HCT116 (cell line): ENCODE measurements at regions not wholly inside any gene's neighbourhood (a gene's known extent, or its start where the extent isn't known, plus 50 kb on each side); places are given as distances from the start of the nearest gene placed in this dataset.

Source experiments
- ATAC-seq: fragments of 200-7000 bp; cut with Tn5 transposase; 2 replicates; pipeline ENCODE4 v1.9.1; 2020; ENCODE audit warnings: mild to moderate bottlenecking, moderate library complexity
- BruUV-seq: library from RNA; stranded (reverse); fragments of 400-500 nt; replicated peaks from 2 replicates; lab custom pipeline; 2021; lab: Mats Ljungman, UMichigan
- CTCF ChIA-PET: fragments of 300-600 bp; sonication (Branson Sonifier 250); formaldehyde crosslinking; loops from one replicate; lab custom pipeline; 2021; ENCODE audit warnings: antibody characterized with exemption; lab: Charles Lee
- POLR2A ChIA-PET: fragments of 300-600, 350-600 bp; sonication (Branson Sonifier 250); formaldehyde crosslinking; loops from one replicate; lab custom pipeline; 2021; ENCODE audit warnings: antibody characterized with exemption; lab: Charles Lee
- RAD21 ChIA-PET, 2 experiments: fragments of 300-600 bp; sonication (Branson Sonifier 250); formaldehyde crosslinking; loops; one replicate each; lab custom pipeline; 2023; ENCODE audit warnings: low total read pairs in 2 of 2; ENCODE audit not compliant: uncharacterized antibody in 2 of 2, unreplicated experiment in 2 of 2, low non-redundant PET in 1 of 2; lab: Charles Lee
- DNase-seq: peaks from one replicate; pipeline ENCODE4 v3.0.0-alpha.2; 2010; ENCODE audit warnings: low read depth, low spot score
- H2AFZ ChIP-seq: fragments of 200-600 bp; shearing (Covaris generic), sonication (generic); 2 replicates; pipeline ENCODE4 v1.6.1; 2017; ENCODE audit warnings: low read depth, mixed run types, mixed read lengths, antibody characterized with exemption, low read length; ENCODE audit not compliant: poor library complexity, severe bottlenecking
- H3K27ac ChIP-seq: 2 replicates; pipeline ENCODE4 v1.5.1; 2012; ENCODE audit warnings: low read depth, low read length
- H3K27me3 ChIP-seq: fragments of 200-600 bp; sonication (generic); 2 replicates; pipeline ENCODE4 v1.6.1; 2016; ENCODE audit warnings: mixed run types, low read length, mixed read lengths; ENCODE audit not compliant: insufficient read depth
- H3K36me3 ChIP-seq, 2 experiments: fragments of 200-500 bp in 1 of 2; fragments of 200-600 bp in 1 of 2; sonication (Bioruptor generic) in 1 of 2; sonication (generic) in 1 of 2; 2 replicates each; pipeline versions ENCODE4 v1.5.1 to v1.6.1; 2014 to 2016; ENCODE audit warnings: low read length in 2 of 2, inconsistent platforms in 1 of 2, mixed read lengths in 1 of 2, mixed run types in 1 of 2; ENCODE audit not compliant: insufficient read depth in 2 of 2, control insufficient read depth in 1 of 2
- H3K4me1 ChIP-seq, 2 experiments: fragments of 200-600 bp in 1 of 2; sonication (generic) in 1 of 2; 2 replicates each; pipeline versions ENCODE4 v1.5.1 to v1.6.1; 2012 to 2017; ENCODE audit warnings: low read length in 2 of 2, inconsistent platforms in 1 of 2, mild to moderate bottlenecking in 1 of 2, mixed read lengths in 1 of 2, mixed run types in 1 of 2, moderate library complexity in 1 of 2; ENCODE audit not compliant: insufficient read depth in 2 of 2, control insufficient read depth in 1 of 2
- H3K4me2 ChIP-seq: fragments of 200-600 bp; sonication (generic); 2 replicates; pipeline ENCODE4 v1.6.1; 2017; ENCODE audit warnings: mixed run types, low read length, mixed read lengths
- H3K4me3 ChIP-seq, 2 experiments: fragments of 200-600 bp in 1 of 2; sonication (generic) in 1 of 2; replicated peaks in 1 of 2; 2 replicates each; pipeline ENCODE4 v1.5.1; 2011 to 2016; ENCODE audit warnings: low read length in 2 of 2, control low read depth in 1 of 2, low read depth in 1 of 2, mild to moderate bottlenecking in 1 of 2, mixed read lengths in 1 of 2, mixed run types in 1 of 2
- H3K79me2 ChIP-seq: fragments of 200-600 bp; sonication (generic); 2 replicates; pipeline ENCODE4 v1.6.1; 2017; ENCODE audit warnings: mild to moderate bottlenecking, mixed run types, low read length, moderate library complexity, mixed read lengths; ENCODE audit not compliant: insufficient read depth
- H3K9ac ChIP-seq: fragments of 200-600 bp; sonication (generic); 2 replicates; pipeline ENCODE4 v1.6.1; 2016; ENCODE audit warnings: low read length, mixed read lengths
- H3K9me2 ChIP-seq: fragments of 200-600 bp; sonication (generic), shearing (Covaris generic); 2 replicates; pipeline ENCODE4 v1.6.1; 2017; ENCODE audit warnings: mixed run types, mild to moderate bottlenecking, moderate library complexity; ENCODE audit not compliant: insufficient read depth
- H3K9me3 ChIP-seq, 2 experiments: fragments of 200-500 bp in 1 of 2; fragments of 200-600 bp in 1 of 2; sonication (Bioruptor generic) in 1 of 2; sonication (generic) in 1 of 2; 2 replicates each; pipeline ENCODE4 v1.6.1; 2014 to 2017; ENCODE audit warnings: low read length in 2 of 2, mixed read lengths in 2 of 2, inconsistent platforms in 1 of 2, low read depth in 1 of 2, mild to moderate bottlenecking in 1 of 2, mixed run types in 1 of 2, moderate library complexity in 1 of 2; ENCODE audit not compliant: control insufficient read depth in 1 of 2, insufficient read depth in 1 of 2
- H4K20me1 ChIP-seq: fragments of 200-600 bp; sonication (generic), shearing (Covaris generic); 2 replicates; pipeline ENCODE4 v1.6.1; 2017; ENCODE audit warnings: mixed run types, mild to moderate bottlenecking, moderate library complexity; ENCODE audit not compliant: insufficient read depth
- CBX3 ChIP-seq: IDR thresholded peaks from 2 replicates; pipeline ENCODE4 v1.6.1; 2012; ENCODE audit warnings: low read depth
- CEBPB ChIP-seq: IDR thresholded peaks from 2 replicates; pipeline ENCODE4 v1.6.1; 2012; ENCODE audit warnings: low read depth
- EGR1 ChIP-seq: IDR thresholded peaks from 2 replicates; pipeline ENCODE4 v1.6.1; 2012; ENCODE audit warnings: low read depth
- ELF1 ChIP-seq: IDR thresholded peaks from 2 replicates; pipeline ENCODE4 v1.6.1; 2012; ENCODE audit warnings: low read depth, borderline replicate concordance
- EZH2 ChIP-seq: fragments of 200-600 bp; sonication (generic); IDR thresholded peaks from 2 replicates; pipeline ENCODE4 v1.6.1; 2017; ENCODE audit warnings: antibody characterized with exemption, mixed run types
- FOSL1 ChIP-seq: IDR thresholded peaks from 2 replicates; pipeline ENCODE4 v1.6.1; 2012; ENCODE audit warnings: low read depth
- MAX ChIP-seq: IDR thresholded peaks from 2 replicates; pipeline ENCODE4 v1.6.1; 2012
- POLR2A ChIP-seq: IDR thresholded peaks from 2 replicates; pipeline ENCODE4 v1.7.0; 2011; ENCODE audit warnings: borderline replicate concordance; ENCODE audit not compliant: insufficient read depth, insufficient read length; ENCODE audit errors: extremely low read depth
- POLR2AphosphoS5 ChIP-seq: IDR thresholded peaks from 2 replicates; pipeline ENCODE4 v1.6.1; 2011; ENCODE audit warnings: mild to moderate bottlenecking, low read depth, low read length, moderate library complexity
- RAD21 ChIP-seq: IDR thresholded peaks from 2 replicates; pipeline ENCODE4 v1.6.1; 2012; ENCODE audit warnings: low read depth, mild to moderate bottlenecking
- SP1 ChIP-seq: IDR thresholded peaks from 2 replicates; pipeline ENCODE4 v1.6.1; 2012; ENCODE audit warnings: low read depth
- SRF ChIP-seq: IDR thresholded peaks from 2 replicates; pipeline ENCODE4 v1.6.1; 2012; ENCODE audit warnings: low read depth
- ZBTB33 ChIP-seq: IDR thresholded peaks from 2 replicates; pipeline ENCODE4 v1.6.1; 2011; ENCODE audit warnings: mild to moderate bottlenecking, low read length, moderate library complexity; ENCODE audit not compliant: insufficient replicate concordance; ENCODE audit errors: extremely low read depth
- intact Hi-C: fragments of 100-400 bp; cut with micrococcal nuclease; formaldehyde crosslinking; loops from 2 replicates; pipeline ENCODE4 v1.10.0; 2022

GRCh38 chr15:75151214-75152128, 50.2 kb upstream of the C15orf39 start:
- BruUV-seq = no TSS peak
- Histone ChIP-seq H3K36me3 (no peaks in the 10 kb centered on the region), H3K9me2 (no peaks in the 10 kb centered on the region), H3K9me3 (no peaks in the 10 kb centered on the region)
- no peak for DNase-seq
- TF ChIP-seq CBX3 (no peak), MAX (no peak), EGR1 (no peak), ELF1 (no peak), CEBPB (no peak), FOSL1 (no peak), RAD21 (no peak), ZBTB33 (no peak), EZH2 (no peak), POLR2AphosphoS5 (no peak), SRF (no peak), POLR2A (no peak), SP1 (no peak)
- TF ChIP-seq, all 23 proteins: peak for 0
- H2AFZ ChIP-seq = no peak overlapping the region
- no peak for ATAC-seq
- H3K27me3 ChIP-seq = no peaks in the 10 kb centered on the region
- H3K4me3 ChIP-seq = no peak overlapping the region
- intact Hi-C loops = no loop called here
- RAD21 ChIA-PET = no interaction called here
- H3K4me1 ChIP-seq = peaks cover 3 to 23% of the 10 kb centered on the region in 2 experiments; a peak in 3 of 4 replicates
- H3K4me2 ChIP-seq = no peak overlapping the region
- no peak overlapping the region for H3K9ac ChIP-seq
- POLR2A ChIA-PET = interaction anchor here (0.7 kb wide), 1 partner anchor 17 kb away, joined by 4 read pairs; no protein-coding TSS in a partner anchor
- H3K79me2 ChIP-seq = no peaks in the 10 kb centered on the region
- H4K20me1 ChIP-seq = no peaks in the 10 kb centered on the region
- no peak overlapping the region for H3K27ac ChIP-seq
- CTCF ChIA-PET = no interaction called here
